ENCODE measurements at regions not wholly inside any gene's neighbourhood (a gene's known extent, or its start where the extent isn't known, plus 50 kb on each side); places are given as distances from the start of the nearest gene placed in this dataset.

DNA sequence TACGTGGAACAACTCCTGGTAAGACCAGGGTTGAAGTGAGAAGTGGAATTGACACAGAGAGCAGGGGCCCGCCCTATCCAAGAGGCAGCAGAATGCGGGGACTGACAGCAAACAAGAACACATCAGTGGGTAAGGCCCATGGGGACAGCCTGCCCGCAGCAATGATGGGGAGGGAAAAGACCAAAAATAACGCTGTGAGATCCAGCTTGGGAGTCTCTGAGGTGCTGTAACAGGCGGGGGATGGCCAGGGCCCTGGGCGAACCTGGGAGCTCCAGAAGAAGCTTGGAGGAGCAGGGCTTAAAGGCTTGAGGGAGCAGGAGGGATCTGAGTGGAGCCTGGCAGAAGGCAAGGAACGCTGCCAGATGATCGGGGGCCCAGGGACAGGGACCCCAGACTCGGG lies 173.4 kb downstream of the TMEM200C start:
- TF ChIP-seq, protein P1, sequence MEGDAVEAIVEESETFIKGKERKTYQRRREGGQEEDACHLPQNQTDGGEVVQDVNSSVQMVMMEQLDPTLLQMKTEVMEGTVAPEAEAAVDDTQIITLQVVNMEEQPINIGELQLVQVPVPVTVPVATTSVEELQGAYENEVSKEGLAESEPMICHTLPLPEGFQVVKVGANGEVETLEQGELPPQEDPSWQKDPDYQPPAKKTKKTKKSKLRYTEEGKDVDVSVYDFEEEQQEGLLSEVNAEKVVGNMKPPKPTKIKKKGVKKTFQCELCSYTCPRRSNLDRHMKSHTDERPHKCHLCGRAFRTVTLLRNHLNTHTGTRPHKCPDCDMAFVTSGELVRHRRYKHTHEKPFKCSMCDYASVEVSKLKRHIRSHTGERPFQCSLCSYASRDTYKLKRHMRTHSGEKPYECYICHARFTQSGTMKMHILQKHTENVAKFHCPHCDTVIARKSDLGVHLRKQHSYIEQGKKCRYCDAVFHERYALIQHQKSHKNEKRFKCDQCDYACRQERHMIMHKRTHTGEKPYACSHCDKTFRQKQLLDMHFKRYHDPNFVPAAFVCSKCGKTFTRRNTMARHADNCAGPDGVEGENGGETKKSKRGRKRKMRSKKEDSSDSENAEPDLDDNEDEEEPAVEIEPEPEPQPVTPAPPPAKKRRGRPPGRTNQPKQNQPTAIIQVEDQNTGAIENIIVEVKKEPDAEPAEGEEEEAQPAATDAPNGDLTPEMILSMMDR (IDR thresholded peaks at IDR 0.05), result no peak
- no peak for TF ChIP-seq ZFX (IDR thresholded peaks at IDR 0.05; ENCODE audit: borderline replicate concordance)
- no peak overlapping the region for H3K27ac ChIP-seq

- no peak overlapping the region for H3K27ac ChIP-seq
- TF ChIP-seq, protein P1 (IDR thresholded peaks at IDR 0.05), result no peak
- TF ChIP-seq ZFX (IDR thresholded peaks at IDR 0.05; ENCODE audit: borderline replicate concordance), result no peak
Observed at GRCh38 chr18:5720132-5720531, 175.2 kb downstream of the TMEM200C start.

GRCh38 chr18:5717256-5717655 lies 173.5 kb upstream of the EPB41L3 start:
- no peak for TF ChIP-seq ZFX (IDR thresholded peaks at IDR 0.05; ENCODE audit: borderline replicate concordance)
- TF ChIP-seq, protein P1 (IDR thresholded peaks at IDR 0.05), result no peak

GRCh38 chr18:5710676-5711075 lies 166.9 kb upstream of the EPB41L3 start:
- no peak for TF ChIP-seq ZFX (IDR thresholded peaks at IDR 0.05; ENCODE audit: borderline replicate concordance)
- TF ChIP-seq, protein P1 (IDR thresholded peaks at IDR 0.05), result no peak
- no peak overlapping the region for H3K27ac ChIP-seq

More at GRCh38 chr18:5717256-5717655, 173.5 kb upstream of the EPB41L3 start:
- no peak overlapping the region for H3K27ac ChIP-seq

GRCh38 chr18:5710235-5710634 lies 166.4 kb upstream of the EPB41L3 start:
- H3K27ac ChIP-seq, result no peak overlapping the region
- TF ChIP-seq ZFX (IDR thresholded peaks at IDR 0.05; ENCODE audit: borderline replicate concordance), result no peak
- TF ChIP-seq, protein P1 (IDR thresholded peaks at IDR 0.05), result no peak

- TF ChIP-seq, protein P1 (IDR thresholded peaks at IDR 0.05), result no peak
- TF ChIP-seq ZFX (IDR thresholded peaks at IDR 0.05; ENCODE audit: borderline replicate concordance), result no peak
- no peak overlapping the region for H3K27ac ChIP-seq
Observed at GRCh38 chr18:5709476-5710095, 165.8 kb upstream of the EPB41L3 start.

DNA sequence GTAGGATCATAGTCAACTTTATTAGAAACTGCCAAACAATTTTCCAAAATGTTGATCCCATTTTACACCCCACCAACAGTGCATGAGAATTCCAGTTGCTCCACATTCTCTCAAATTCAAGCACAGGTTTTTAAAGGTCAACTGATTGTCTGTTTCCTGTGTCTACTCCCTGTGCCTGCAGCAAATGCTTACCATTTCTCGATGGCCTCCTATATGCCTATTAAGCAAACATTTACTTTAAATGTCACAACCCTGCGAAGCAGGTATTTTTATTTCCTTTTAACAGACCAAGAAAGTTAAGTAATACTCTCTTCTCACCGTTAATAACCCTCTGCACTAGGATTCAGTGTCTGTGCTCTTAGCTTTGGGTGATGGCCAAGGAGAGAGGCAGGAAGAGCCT lies 163.8 kb upstream of the EPB41L3 start:
- TF ChIP-seq, protein P1 (IDR thresholded peaks at IDR 0.05), result no peak
- TF ChIP-seq ZFX (IDR thresholded peaks at IDR 0.05; ENCODE audit: borderline replicate concordance), result no peak
- H3K27ac ChIP-seq, result no peak overlapping the region
